ENCODE measurements at regions not wholly inside any gene's neighbourhood (a gene's known extent, or its start where the extent isn't known, plus 50 kb on each side); places are given as distances from the start of the nearest gene placed in this dataset.
"Not testable (repeated sequence)": the region's sequence is repeated elsewhere in the genome, so short reads cannot be mapped to it uniquely, and the experiment has no call there.

DNA sequence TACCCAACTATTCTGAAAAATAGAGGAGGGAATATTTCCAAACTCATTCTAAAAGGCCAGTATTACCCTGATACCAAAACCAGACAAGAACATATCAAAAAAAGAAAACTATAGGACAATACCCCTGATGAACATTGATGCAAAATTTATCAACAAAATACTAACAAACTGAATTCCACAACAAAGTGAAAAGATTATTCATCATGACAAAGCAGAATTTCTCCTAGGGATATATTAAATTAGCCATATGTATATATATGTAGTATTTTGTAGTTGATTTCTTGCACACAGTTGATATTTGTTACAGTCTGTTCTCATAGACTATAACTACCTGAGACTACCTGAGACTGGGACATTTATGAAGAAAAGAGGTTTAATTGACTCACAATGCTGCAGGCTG, 495.0 kb upstream of the SPRY2 start:
- DNase-seq (ENCODE audit: low read depth in 2 of 2), result no peak

DNA sequence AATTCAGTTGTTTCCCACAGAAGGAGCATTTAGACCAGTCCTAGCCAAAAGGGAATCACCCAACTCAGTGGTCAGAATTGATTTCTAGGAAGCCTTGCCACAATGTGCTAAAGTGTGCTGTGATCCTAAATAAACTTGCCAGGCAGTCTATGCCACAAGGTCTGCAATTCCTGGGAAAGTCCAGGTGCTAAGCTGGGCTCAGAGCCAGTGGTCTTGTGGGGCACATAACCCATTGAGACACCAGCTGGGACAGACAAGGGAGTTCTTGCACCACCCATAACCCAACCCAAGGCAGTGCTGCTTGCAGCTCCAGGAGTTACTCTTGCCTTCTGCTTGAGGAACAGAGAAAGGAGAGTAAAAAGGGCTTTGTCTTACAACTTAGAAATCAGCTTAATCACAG, 489.5 kb upstream of the SPRY2 start:
- DNase-seq (ENCODE audit: low read depth in 2 of 2), result no peak

DNA sequence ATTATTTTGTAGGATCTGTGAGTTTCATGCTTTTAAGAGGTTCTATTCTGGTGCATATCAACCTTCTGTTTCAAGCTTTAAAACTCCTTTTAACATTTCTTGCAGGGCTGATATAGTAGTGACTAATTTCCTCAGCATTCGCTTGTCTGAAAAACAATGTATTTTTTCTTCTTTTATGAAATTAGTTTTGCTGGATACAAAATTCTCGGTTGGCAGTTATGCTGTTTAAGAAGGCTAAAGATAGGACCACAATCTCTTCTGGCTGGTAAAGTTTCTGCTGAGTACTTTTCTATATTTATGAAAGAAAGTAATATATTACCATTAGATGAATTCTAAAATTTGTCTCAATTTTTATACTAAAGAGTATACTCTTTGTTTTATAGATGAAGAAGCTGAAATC, 487.8 kb upstream of the SPRY2 start:
- DNase-seq (ENCODE audit: low read depth in 2 of 2), result no peak

DNA sequence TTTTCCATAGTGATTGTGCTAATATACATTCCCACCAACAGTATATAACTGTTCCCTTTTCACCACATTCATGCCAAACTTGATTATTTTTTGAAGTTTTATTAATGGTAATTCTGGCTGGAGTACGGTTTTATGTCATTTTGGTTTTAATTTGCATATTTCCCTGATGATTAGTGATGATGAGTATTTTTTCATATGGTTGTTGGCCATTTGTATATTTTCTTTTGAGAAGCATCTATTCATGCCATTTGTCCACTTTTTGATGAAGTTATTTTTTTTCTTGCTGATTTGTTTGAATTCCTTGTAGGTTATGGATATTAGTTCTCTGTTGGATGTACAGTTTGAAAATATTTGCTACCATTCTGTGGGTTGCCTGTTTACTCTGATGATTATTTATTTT, 484.4 kb upstream of the SPRY2 start:
- DNase-seq (ENCODE audit: low read depth in 2 of 2), result no peak

DNA sequence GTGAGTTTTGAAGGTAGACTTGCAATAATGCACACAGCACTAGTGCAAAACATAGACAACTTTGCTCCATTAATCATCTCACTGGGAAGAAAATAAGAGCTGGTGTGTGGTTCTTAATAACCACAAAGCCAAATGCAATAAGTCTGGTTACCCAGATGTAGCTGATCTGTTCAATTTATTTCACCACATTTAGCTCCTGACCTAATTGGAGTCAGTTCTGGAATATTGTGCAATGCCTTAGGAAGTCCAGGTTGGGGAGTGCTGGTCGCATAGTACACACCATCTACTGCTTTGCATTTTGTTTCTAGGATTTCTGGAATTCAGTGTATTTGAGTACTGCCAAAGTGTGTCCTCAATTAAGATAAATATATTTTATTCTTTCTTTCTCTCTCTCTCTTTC, 483.3 kb upstream of the SPRY2 start:
- no peak for DNase-seq (ENCODE audit: low read depth in 2 of 2)

DNA sequence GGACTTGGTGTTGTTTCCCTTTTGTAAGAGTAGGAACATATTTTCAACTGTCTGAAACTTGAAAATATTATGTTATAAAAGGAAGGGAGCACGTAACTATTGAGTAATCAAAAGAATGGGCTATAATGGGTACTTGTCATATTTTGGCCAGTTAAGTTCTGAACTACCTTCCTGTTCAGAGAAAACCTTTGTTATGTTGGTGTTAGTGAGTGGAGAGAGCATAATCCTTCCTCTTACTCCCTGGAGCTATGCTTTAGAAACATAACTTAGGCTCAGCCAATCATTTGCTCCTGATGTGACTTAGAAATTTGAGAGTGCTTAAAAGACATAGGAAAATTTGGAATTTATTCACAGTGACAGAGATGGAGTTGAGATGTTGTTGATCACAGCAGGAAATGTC, 482.5 kb upstream of the SPRY2 start:
- no peak for DNase-seq (ENCODE audit: low read depth in 2 of 2)

DNA sequence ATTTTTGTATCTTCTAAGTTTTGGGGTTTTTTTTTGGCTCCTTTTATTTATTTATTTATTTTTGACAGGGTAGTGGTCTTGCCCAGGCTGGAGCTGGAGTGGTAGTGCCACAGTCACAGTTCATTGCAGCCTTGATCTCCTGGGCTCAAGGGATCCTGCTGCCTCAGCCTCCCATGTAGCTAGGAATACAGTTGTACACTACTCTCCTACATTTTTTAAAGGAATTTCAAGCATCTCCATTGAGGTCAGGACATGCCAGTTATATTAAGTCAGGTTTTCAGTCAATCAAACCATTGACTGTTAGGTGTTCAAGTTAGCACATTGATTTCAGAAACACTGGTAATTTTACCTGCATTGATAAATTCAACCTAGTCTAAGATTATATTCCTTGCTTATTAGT, 480.5 kb upstream of the SPRY2 start:
- DNase-seq (ENCODE audit: low read depth in 2 of 2), result no peak

DNA sequence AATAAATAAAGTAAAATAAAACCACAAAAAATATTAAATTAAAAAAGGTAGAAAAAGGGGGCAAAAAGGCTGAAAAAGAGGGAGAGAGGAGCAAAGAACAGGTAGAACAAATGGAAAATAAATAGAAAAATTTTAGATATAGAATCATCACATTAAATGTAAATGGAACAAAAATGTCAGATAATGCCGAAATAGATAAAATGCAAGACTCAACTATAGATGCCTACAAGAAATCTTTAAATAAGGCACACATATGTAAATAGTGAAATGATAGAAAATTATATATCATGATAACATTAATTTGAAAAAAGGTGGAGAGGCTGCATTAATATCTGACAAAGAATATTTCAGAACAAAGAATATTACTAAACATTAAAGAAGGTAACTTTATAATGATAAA, 477.1 kb upstream of the SPRY2 start:
- DNase-seq (ENCODE audit: low read depth in 2 of 2), result no peak

DNA sequence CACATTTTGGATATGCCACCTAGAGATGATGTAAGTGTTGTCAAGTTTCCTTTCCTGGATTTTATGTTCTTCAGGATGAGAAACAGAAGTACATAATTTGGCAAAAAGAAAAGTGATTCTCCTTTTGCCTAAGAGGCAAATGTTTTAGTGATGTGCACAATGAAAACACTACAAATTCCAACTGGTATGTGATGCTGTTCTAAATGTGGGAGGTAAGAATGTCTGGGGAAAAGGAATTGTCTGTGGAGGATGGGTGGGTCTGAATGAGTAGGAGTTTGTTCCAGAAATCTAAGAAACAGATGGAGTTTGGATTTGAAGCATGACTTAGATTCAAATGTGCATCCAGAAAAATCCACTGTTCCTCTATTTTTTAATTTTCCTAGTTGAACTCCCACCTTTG, 473.6 kb upstream of the SPRY2 start:
- DNase-seq (ENCODE audit: low read depth in 2 of 2), result no peak

DNA sequence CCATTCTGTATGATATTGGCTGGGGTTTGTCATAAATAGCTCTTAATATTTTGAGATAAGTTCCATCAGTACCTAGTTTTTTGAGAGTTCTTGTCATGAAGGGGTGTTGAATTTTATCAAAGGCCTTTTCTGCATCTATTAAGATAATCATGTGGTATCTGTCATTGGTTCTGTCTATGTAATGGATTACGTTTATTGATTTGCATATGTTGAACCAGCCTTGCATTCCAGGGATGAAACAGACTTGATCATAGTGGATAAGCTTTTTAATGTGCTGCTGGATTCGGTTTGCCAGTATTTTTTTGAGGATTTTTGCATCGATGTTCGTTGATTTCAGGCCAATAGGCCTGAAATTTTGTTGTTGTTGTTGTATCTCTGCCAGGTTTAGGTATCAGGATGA, 469.4 kb upstream of the SPRY2 start:
- not testable (repeated sequence) for DNase-seq (ENCODE audit: low read depth in 2 of 2)

DNA sequence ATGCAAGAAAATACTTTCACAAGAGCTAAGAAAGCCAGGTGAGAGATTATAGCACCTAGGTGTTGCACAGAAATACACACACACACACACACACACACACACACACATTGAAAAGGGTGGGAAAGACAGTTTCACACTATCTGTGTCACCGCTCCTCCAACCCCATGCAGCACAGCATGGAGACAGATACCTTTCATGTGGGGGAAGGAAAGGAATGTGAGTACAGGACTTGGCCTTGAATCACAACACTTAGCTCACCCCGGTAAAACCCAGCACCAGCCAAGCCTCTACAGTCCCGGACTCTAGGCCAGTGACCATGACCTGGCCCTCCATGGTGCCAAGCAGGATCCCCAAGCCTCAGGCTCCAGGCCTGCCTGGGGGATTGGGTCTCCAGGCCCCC, 462.0 kb upstream of the SPRY2 start:
- no peak for DNase-seq (ENCODE audit: low read depth in 2 of 2)

DNA sequence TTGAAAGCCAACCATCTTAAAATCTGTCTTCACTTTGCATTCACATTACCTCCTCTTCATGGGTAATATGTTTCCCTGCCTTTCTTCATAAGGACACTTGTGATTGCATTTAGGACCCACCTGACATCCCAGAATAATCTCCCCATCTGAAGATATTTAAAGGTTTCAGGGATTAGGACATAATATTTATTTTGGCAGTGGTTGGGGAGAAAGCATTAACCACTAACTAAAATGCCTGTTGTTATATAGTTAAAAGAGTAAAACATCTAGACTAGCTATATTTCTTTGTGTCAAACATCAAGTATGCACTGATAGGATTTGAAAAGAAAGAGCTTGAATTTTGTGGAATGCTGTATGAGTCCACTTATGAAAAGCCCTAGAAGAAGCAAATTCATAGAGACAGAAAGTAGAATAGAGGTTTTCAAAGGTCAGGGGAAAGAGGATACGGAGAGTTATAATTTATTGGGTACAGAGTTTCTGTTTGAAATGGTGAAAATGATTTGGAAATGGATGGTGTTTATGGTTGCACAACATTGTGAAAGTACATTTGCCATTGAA, 457.7 kb upstream of the SPRY2 start:
- no peak for DNase-seq (ENCODE audit: low read depth in 2 of 2)

DNA sequence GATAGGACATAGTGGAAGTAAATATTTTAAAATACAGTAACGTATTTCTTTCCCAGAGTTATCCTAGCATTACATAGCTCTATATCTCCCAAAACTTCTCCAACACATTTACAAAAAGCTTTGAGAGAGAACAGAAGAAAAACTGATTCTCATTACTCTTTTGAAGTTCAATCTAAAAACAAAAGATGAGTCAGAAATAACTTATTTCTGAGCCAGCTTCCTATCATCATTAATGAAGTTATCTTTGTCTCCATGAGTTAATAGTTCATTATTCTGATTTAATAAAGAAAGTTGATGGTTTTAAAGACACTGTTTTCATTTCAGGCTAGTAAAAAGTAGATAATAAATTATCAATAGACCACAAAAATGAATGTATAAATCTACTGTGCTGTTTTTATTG, 446.7 kb upstream of the SPRY2 start:
- DNase-seq (ENCODE audit: low read depth in 2 of 2), result no peak

DNA sequence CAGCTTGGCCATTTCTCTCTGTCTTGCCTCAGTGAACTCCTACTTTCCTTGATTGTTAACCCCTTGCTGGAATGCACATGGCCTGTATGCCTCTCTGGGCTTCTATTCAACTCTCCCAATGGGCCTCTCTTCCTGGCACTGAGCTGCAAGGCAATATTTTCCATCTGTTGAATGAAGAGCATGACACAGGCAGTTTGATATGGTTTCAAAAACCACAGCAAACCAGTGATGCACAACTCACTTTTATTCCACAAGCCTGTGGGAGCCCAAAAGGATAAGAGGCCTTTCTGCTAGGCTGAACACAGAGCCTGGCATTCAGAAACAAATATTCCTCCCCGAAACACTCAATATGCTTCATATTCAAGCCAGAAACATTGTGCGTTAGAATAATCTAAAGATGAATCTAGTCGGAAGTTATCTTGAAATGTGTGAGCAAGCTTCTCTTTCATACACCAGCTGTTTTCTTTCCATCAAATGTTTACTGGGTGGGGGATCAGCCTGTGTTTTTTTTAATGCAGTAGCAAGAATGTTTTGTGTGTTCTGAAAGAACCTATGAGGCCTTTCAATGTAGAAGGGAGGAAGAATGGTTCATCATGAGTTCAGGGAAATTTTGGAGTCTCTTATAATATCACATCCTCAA, 443.1 kb upstream of the SPRY2 start:
- no peak for DNase-seq (ENCODE audit: low read depth in 2 of 2)

DNA sequence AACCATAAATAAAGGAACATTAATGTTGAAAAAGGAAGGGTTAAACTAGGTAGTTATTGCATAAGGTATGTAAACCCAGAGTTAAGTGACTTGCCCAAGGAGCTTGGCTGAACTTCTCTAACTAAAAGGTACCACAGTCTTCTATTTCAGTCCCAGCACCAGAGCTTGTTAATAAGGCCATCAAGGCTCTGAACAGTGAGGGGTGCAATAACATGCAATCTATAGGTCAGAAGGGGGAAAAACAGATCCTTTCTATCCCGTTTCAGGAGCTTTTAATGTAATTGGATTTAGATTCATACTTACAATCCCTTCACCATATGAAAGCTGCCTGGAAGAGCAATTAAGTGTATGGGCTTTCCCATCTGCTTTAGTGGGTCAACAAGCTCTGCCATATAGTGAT, 441.5 kb upstream of the SPRY2 start:
- DNase-seq (ENCODE audit: low read depth in 2 of 2), result no peak

DNA sequence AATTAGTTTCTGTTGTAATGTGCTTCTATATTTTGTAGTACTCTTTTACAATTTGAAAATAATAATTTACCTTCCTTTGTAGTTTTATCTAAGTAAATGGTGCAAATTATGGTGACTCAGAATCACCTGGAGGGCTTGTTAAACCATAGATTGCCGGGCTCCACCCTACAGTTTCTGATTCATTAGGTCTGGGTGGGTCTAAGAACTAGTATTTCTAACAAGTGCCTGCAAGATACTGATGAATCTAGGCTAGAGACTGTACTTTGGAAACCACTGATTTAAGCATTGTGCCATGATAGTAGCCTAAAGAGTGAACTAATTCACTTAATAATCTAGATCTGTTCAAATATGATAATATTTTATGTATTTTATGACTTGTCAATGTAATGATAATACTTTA, 437.4 kb upstream of the SPRY2 start:
- no peak for DNase-seq (ENCODE audit: low read depth in 2 of 2)

DNA sequence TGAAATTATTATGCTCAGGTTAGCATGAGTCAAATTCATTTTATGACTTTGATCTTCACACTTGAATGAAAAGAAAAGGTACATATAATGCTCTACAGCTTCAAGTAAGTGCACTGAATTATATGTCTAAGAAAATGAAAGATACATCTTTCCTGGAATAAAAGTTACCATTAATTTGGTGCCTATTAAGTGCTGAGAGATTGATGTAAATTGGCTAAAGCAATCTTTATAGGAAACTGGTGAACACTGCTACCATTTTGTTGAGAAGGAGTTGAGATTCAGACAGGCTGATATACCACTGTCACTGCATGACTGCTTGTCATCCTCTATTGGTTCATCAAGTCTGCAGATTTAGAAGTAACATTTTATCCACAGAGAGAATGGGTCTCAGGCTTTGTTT, 416.8 kb upstream of the SPRY2 start:
- DNase-seq (ENCODE audit: low read depth in 2 of 2), result no peak

DNA sequence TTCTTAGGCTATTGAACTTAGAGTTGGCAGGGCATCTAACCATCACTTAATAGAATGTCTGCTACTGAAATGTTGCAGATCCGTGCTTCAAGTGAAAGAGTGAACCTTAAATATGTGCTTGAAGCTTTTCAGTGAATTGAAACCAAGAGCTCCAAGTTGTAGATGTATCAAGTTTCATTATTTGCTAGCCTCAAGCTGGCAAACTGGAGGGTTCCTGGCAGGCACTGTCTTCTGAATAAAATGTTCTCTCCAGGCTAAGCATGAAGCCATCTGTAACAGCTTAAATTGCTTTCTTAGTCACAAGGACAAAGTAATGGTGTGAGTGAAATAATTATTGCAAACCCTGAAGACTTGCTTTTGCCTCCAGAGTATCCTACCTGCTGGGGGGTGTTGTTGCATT, 415.0 kb upstream of the SPRY2 start:
- no peak for DNase-seq (ENCODE audit: low read depth in 2 of 2)

DNA sequence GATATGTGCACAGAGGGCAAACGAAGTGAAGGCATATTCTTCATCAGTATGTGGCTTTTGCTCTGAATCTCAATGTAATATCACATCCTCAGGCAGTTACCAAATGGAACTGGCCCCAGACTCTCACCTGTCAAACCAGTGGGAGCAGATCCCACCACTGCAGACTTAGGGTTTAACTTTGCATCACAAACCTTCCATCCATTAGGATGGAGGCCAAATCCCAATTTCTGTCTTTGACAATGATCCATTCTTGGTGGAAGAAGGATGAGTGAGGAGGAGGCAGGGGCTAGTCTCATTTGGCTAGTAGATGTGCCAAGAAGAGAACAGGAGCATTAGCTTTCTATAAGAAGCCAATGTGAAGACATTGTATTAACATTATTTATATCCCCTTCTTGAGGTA, 413.5 kb upstream of the SPRY2 start:
- DNase-seq (ENCODE audit: low read depth in 2 of 2), result no peak

DNA sequence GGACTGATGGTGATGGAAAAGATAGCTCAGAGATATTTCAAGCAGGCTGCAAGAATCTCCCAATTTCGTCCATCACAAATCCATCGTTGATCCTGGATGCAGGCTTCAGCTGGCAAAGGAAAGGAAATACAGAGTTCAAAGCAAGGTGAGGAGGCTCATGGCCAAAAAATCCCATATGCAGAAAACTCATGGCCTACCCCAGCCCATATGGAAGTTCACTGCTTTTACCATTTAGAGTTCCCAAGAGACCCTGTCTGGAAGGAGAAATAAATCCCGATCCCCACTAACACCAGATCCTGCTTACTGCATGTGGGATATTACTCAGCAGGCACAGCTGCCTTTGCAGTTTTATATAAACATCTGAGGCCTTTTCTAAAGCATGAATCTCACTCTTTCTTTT, 412.9 kb upstream of the SPRY2 start:
- no peak for DNase-seq (ENCODE audit: low read depth in 2 of 2)

DNA sequence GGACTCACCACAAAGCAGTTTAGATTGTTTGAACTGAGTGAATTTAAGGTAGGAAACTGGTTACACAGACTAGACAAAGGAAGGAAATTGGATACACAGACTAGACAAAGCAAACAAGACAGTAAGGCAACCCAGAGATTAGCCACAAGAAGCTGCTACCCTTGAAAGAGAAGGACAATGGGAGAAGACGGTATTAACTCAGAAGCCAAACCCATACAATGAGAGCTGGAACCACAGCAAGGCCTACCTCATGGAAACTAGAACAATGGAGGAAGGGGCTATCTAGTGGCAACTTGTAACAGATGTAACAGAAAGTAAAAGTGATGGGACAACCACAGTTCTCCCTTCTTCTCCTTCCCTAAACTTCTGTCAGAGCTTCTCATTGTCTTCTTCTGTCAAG, 410.9 kb upstream of the SPRY2 start:
- DNase-seq (ENCODE audit: low read depth in 2 of 2), result no peak

DNA sequence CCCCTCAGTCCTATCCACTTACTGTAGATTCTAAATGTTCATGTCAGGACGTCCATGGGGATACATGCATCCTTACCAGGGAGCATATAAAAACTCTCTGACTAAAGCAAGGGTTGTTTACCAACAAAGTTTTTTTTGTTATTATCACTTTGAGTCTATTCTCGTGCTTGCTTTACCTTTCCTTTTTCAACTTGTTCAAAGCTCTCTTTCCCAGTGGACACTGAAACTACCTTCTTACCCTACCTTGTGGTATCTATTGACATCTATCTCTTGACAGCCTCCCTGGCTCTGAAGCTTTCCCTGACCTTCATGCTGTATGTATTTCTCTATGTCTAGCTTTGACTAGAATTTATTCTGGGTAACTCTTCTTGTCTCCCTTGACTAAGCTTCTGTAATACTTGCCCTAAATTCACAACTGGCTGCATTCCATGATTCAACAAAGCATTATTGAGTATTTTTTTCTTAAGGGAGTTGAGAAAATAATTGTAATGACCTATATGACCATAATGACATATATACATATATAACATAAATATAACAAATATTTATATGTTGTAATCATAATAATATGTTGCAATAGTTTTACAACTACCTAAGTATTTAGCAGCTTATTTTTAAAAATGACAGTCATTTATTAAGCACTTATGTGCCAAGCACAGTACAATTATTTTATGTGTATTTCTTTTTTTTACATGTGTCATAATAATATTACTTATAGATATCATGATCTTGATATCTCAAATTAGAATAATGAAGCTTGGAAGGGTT, 403.4 kb upstream of the SPRY2 start:
- no peak for DNase-seq (ENCODE audit: low read depth in 2 of 2)

DNA sequence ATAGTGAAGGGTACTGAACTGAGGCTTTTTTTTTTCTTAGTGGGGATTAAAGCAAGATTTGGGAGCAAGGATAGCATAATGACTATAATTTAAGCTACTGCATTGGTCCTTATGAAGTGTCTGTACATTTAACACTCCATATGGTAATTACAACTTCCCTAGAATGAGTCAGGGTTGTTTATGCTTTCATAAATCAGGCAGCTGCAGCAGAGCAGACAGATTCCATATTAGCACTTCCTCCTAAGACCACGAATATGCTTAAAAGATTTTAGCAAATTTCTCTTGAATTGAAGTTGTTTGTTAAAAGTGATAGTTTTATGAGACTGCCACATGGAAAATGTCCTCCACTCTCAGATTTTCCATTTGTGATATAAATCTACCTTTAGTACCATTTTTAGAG, 401.1 kb upstream of the SPRY2 start:
- no peak for DNase-seq (ENCODE audit: low read depth in 2 of 2)

DNA sequence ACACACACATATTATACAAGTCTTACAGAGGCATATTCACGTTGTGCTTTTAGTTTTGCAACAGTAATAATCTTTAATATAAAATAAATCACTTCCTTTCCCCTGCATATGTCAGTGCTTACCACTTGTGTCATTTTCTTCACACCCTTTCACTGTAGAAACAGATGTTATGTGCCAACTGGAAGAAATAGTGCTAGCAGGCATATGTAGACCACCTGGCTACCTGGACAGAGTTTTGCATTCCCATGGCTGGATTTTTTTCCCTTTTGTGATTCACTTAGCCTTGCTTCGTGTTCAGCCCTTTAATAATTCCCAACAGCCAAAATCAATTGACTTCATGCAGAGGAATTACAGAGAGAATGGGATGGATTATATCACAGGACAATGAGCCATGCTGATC, 399.1 kb upstream of the SPRY2 start:
- DNase-seq (ENCODE audit: low read depth in 2 of 2), result no peak

Measured in stimulated activated CD4-positive, alpha-beta T cell treated with anti-CD3 and anti-CD28 coated beads, Interleukin-4, amount 100 ng/mL, for 48 hours (primary cell).